Activated CD4-positive, alpha-beta memory T cell treated with anti-CD3 and anti-CD28 coated beads for 36 hours (primary cell): ENCODE measurements at regions not wholly inside any gene's neighbourhood (a gene's known extent, or its start where the extent isn't known, plus 50 kb on each side); places are given as distances from the start of the nearest gene placed in this dataset.

Experiments
- CTCF ChIA-PET: fragments of 350-600 bp; sonication (Branson Sonifier 250); formaldehyde crosslinking; loops from one replicate; lab custom pipeline; 2021; ENCODE audit warnings: antibody characterized with exemption, inconsistent platforms; lab: Charles Lee
- POLR2A ChIA-PET: fragments of 350-600 bp; sonication (Branson Sonifier 250); formaldehyde crosslinking; loops from one replicate; lab custom pipeline; 2021; ENCODE audit warnings: antibody characterized with exemption; lab: Charles Lee
- DNase-seq: peaks from one replicate; pipeline ENCODE4 v3.0.0-alpha.2; 2020
- H3K27ac Mint-ChIP-seq: one replicate; pipeline ENCODE4 v1.8.0; 2021; ENCODE audit warnings: mixed read lengths
- H3K27me3 Mint-ChIP-seq: one replicate; pipeline ENCODE4 v1.8.0; 2021; ENCODE audit warnings: mixed read lengths
- H3K36me3 Mint-ChIP-seq: one replicate; pipeline ENCODE4 v1.8.0; 2021; ENCODE audit warnings: mixed read lengths
- H3K4me1 Mint-ChIP-seq: one replicate; pipeline ENCODE4 v1.8.0; 2021; ENCODE audit warnings: low read depth, mixed read lengths
- H3K4me3 Mint-ChIP-seq: one replicate; pipeline ENCODE4 v1.8.0; 2021; ENCODE audit warnings: mild to moderate bottlenecking, mixed read lengths
- H3K9me3 Mint-ChIP-seq: one replicate; pipeline ENCODE4 v1.8.0; 2021; ENCODE audit warnings: mixed read lengths
- intact Hi-C: fragments of 100-400 bp; cut with micrococcal nuclease; formaldehyde crosslinking; loops from one replicate; pipeline ENCODE4 v1.15.1; 2023

- Mint-ChIP-seq H3K4me3 (no peak overlapping the region), H3K27me3 (peaks cover 2% of the 10 kb centered on the region), H3K9me3 (no peaks in the 10 kb centered on the region), H3K27ac (no peak overlapping the region), H3K4me1 (peaks cover 19% of the 10 kb centered on the region), H3K36me3 (no peaks in the 10 kb centered on the region)
- ChIA-PET POLR2A (interaction anchor here (0.7 to 1.6 kb wide), 2 partner anchors 87 to 126 kb away, joined by 3 to 5 read pairs; no protein-coding TSS in a partner anchor), CTCF (interaction anchor here (1.0 kb wide), 1 partner anchor 102 kb away, joined by 3 read pairs; no protein-coding TSS in a partner anchor)
- intact Hi-C loops, result loop anchor here (2.0 to 5.0 kb wide), 2 partner anchors 19 to 47 kb away; no protein-coding TSS in a partner anchor
- peak; percentile 61 for DNase-seq
Observed at GRCh38 chrX:39903937-39904336, 193.8 kb downstream of the BCOR start.

DNA sequence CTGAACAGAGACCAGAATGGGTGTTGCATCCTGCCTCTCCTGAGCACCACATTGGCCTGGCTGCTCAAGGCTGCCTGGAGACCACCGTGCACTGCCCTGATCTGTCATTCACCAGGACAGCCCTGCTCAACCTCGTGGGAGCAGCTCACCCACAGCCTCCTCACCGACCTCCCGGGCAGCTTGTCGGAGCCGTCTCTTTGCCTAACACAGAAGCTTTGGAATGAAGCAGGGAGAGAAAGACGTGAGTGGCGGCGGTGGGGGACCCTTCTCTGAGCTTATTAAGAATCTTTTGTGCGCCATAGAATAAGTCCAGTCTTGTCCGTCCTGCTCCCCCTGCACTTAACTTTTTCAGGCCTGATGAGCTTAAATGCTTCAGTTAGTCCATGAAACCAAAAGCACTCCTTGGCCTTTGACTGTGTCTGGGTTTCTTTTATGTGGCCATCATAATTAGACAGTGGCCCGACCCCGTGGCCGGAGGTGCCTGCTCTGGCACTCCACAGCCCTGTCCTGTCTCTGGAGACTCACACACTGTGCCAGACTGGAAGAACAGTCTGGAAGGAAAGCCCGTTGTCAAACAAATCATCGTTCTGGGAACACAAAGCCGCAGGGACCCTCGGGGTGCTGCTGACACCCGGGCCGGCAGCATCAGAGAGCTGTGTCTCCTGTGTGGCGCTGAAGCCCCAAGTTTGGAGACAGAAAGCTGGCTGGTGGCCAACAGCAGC is 192.8 kb downstream of the BCOR start:
- Mint-ChIP-seq H3K36me3 (no peaks in the 10 kb centered on the region), H3K27ac (no peak overlapping the region), H3K4me3 (no peak overlapping the region), H3K4me1 (peaks cover 19% of the 10 kb centered on the region), H3K9me3 (no peaks in the 10 kb centered on the region), H3K27me3 (peaks cover 2% of the 10 kb centered on the region)
- CTCF ChIA-PET, result interaction anchor here (0.6 kb wide), 1 partner anchor 518 kb away, joined by 3 read pairs; no protein-coding TSS in a partner anchor
- intact Hi-C loops, result loop anchor here (2.0 to 5.0 kb wide), 2 partner anchors 20 to 48 kb away; no protein-coding TSS in a partner anchor
- POLR2A ChIA-PET, result interaction anchor here (1.6 kb wide), 1 partner anchor 88 kb away, joined by 5 read pairs; no protein-coding TSS in a partner anchor
- DNase-seq, result no peak

DNA sequence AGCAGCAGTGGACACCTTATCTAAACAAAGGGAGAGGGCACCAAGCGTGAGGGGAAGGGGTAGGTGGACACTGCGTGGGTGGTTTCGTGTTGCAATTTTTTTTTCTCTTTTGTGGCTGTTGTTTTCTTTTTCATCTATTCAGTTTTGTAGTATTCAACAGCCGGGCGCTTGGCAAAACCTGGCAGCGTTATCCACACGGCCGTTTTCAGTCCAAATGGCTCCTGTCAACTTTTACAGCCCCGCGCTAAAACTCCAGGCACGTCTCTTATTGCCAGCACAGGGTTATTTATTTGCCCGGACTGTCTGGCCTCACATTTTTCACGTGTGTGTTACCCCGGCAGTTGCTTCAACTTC is 192.2 kb downstream of the BCOR start:
- no peaks in the 10 kb centered on the region for H3K36me3 Mint-ChIP-seq
- intact Hi-C loops, result loop anchor here (2.0 kb wide), 1 partner anchor 21 kb away; no protein-coding TSS in a partner anchor
- no peaks in the 10 kb centered on the region for H3K9me3 Mint-ChIP-seq
- POLR2A ChIA-PET, result no interaction called here
- H3K27ac Mint-ChIP-seq, result no peak overlapping the region
- H3K4me3 Mint-ChIP-seq, result no peak overlapping the region
- peaks cover 19% of the 10 kb centered on the region for H3K4me1 Mint-ChIP-seq
- DNase-seq, result no peak
- peaks cover 2% of the 10 kb centered on the region for H3K27me3 Mint-ChIP-seq
- CTCF ChIA-PET, result no interaction called here

GRCh38 chrX:39905946-39906345 is 191.8 kb downstream of the BCOR start:
- ChIA-PET POLR2A (no interaction called here), CTCF (no interaction called here)
- Mint-ChIP-seq H3K9me3 (no peaks in the 10 kb centered on the region), H3K27ac (no peak overlapping the region), H3K4me3 (no peak overlapping the region), H3K4me1 (peaks cover 19% of the 10 kb centered on the region), H3K36me3 (no peaks in the 10 kb centered on the region), H3K27me3 (peaks cover 2% of the 10 kb centered on the region)
- no peak for DNase-seq
- intact Hi-C loops, result loop anchor here (2.0 kb wide), 1 partner anchor 21 kb away; no protein-coding TSS in a partner anchor

DNA sequence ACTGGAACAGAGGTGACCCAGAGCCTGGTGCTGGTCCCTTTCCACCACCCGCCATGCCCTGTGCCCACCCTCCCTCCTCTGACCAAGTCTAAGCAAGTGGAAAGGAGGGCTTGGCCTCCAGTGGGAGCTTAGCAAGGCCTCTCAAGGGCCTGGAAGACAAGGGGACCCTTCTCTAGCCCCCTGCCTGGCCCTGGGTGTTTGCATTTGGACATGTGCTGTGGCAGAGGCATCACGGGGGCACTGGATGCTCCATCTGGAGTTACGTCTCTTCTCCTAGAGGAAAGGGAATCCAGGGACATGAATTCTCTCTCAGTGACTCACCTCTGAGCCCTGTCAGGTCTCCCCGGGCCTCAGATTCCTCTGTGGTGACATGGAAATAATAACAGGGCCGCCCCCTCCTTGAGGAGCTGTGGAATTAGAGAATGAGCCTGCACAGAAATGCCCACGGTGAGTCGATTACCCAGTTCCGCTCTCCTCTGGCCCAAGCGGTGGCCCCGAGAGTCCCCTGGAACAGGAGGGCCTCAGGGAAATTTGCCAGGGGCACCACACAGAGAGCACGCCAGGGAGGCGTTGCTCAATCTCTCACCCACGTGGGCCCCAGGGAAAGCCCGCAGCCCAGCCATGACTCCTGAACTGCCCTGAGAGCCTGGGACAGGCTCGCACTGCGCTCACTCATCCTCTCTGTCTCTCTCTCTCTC is 189.6 kb downstream of the BCOR start:
- POLR2A ChIA-PET, result no interaction called here
- Mint-ChIP-seq H3K36me3 (no peaks in the 10 kb centered on the region), H3K27me3 (no peaks in the 10 kb centered on the region), H3K4me1 (peaks cover 16% of the 10 kb centered on the region), H3K4me3 (no peak overlapping the region), H3K27ac (no peak overlapping the region), H3K9me3 (no peaks in the 10 kb centered on the region)
- no peak for DNase-seq
- intact Hi-C loops, result no loop called here
- CTCF ChIA-PET, result no interaction called here

- intact Hi-C loops, result no loop called here
- DNase-seq, result no peak
- no peak overlapping the region for H3K4me3 Mint-ChIP-seq
- no peaks in the 10 kb centered on the region for H3K27me3 Mint-ChIP-seq
- no peaks in the 10 kb centered on the region for H3K36me3 Mint-ChIP-seq
- ChIA-PET CTCF (no interaction called here), POLR2A (no interaction called here)
- peaks cover 3% of the 10 kb centered on the region for H3K4me1 Mint-ChIP-seq
- no peak overlapping the region for H3K27ac Mint-ChIP-seq
- no peaks in the 10 kb centered on the region for H3K9me3 Mint-ChIP-seq
Observed at GRCh38 chrX:39909996-39910395, 187.8 kb downstream of the BCOR start.

- no peaks in the 10 kb centered on the region for H3K9me3 Mint-ChIP-seq
- CTCF ChIA-PET, result no interaction called here
Observed at GRCh38 chrX:39910651-39911050, 187.1 kb downstream of the BCOR start.

GRCh38 chrX:39911278-39911897 is 186.4 kb downstream of the BCOR start:
- Mint-ChIP-seq H3K4me3 (no peak overlapping the region), H3K36me3 (no peaks in the 10 kb centered on the region), H3K27me3 (no peaks in the 10 kb centered on the region), H3K4me1 (peaks cover 3% of the 10 kb centered on the region), H3K9me3 (no peaks in the 10 kb centered on the region), H3K27ac (no peak overlapping the region)
- intact Hi-C loops, result no loop called here
- DNase-seq, result no peak
- POLR2A ChIA-PET, result no interaction called here
- CTCF ChIA-PET, result no interaction called here

More at GRCh38 chrX:39910651-39911050, 187.1 kb downstream of the BCOR start:
- no peak overlapping the region for H3K4me3 Mint-ChIP-seq
- DNase-seq, result no peak
- POLR2A ChIA-PET, result no interaction called here
- no peaks in the 10 kb centered on the region for H3K27me3 Mint-ChIP-seq
- H3K36me3 Mint-ChIP-seq, result no peaks in the 10 kb centered on the region
- H3K27ac Mint-ChIP-seq, result no peak overlapping the region
- peaks cover 3% of the 10 kb centered on the region for H3K4me1 Mint-ChIP-seq
- intact Hi-C loops, result no loop called here

DNA sequence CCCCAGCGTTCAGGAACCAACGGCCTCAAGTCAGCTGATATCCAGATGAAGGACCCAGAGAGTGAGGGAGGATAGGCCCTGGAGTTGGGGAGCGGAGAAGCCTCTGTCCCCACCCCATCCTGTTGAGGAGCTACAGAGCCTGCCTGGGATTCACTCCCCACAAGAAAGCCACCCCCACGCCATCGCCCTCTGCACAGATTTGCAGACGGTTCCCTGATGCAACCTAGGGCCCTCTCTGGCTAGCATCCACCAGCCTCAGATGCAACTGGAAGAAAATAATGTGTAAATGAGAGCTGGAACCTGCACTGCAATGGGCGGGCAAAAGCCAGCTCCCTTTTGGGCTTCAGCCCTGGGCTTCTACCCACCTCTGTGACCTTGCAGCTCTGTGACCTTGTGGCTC is 185.6 kb downstream of the BCOR start:
- no peaks in the 10 kb centered on the region for H3K27me3 Mint-ChIP-seq
- H3K4me1 Mint-ChIP-seq, result peaks cover 3% of the 10 kb centered on the region
- ChIA-PET POLR2A (no interaction called here), CTCF (no interaction called here)
- H3K27ac Mint-ChIP-seq, result no peak overlapping the region
- H3K36me3 Mint-ChIP-seq, result no peaks in the 10 kb centered on the region
- intact Hi-C loops, result no loop called here
- no peak overlapping the region for H3K4me3 Mint-ChIP-seq
- DNase-seq, result no peak
- H3K9me3 Mint-ChIP-seq, result no peaks in the 10 kb centered on the region

DNA sequence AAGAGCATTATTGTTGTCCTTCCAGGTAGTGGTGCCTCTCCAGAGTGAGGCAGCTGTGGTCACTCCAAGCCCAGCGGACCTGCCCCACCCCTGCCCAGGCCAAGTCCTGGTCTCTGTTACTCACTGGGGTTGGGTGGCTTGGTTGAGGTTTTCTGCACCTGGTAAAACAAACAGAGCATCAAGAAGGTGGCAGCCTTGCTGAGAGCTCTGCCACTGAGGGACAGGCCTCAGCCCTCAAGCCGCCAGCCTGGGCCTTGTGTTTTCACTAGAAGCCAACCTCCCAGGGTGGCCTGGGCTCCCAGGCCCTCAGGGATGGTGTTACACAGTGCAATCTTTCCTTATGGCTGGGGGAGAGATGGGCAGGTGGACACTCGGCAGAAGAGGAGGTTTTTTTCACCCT is 182.7 kb downstream of the BCOR start:
- ChIA-PET POLR2A (no interaction called here), CTCF (no interaction called here)
- intact Hi-C loops, result no loop called here
- Mint-ChIP-seq H3K4me3 (no peak overlapping the region), H3K36me3 (no peaks in the 10 kb centered on the region), H3K4me1 (no peaks in the 10 kb centered on the region), H3K27me3 (no peaks in the 10 kb centered on the region), H3K27ac (no peak overlapping the region), H3K9me3 (no peaks in the 10 kb centered on the region)
- no peak for DNase-seq

GRCh38 chrX:39915596-39915995 is 182.2 kb downstream of the BCOR start:
- no peak for DNase-seq
- no peaks in the 10 kb centered on the region for H3K9me3 Mint-ChIP-seq
- H3K4me1 Mint-ChIP-seq, result no peaks in the 10 kb centered on the region
- no peaks in the 10 kb centered on the region for H3K27me3 Mint-ChIP-seq
- POLR2A ChIA-PET, result no interaction called here
- intact Hi-C loops, result no loop called here
- H3K27ac Mint-ChIP-seq, result no peak overlapping the region
- CTCF ChIA-PET, result no interaction called here
- H3K4me3 Mint-ChIP-seq, result no peak overlapping the region
- H3K36me3 Mint-ChIP-seq, result no peaks in the 10 kb centered on the region

DNA sequence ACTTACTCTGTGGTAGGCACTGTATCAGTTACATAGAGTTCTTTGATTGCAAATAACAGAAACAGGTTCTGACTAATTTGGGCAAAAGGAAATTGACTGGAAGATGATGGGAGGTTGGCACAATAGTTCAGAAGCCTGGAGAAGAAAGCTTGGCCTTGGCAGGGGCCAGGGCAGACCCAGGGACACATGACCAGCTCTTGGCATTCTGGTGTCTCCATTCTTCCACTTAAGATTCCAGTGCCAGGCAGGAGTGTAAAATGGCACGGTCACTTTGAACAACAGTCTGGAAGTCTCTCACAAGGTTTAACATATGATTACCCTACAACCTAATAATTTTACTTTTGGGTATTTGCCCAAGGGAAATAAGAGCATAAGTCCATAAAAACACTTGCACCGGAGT is 175.9 kb downstream of the BCOR start:
- POLR2A ChIA-PET, result no interaction called here
- Mint-ChIP-seq H3K27ac (no peak overlapping the region), H3K4me1 (peaks cover 10% of the 10 kb centered on the region), H3K9me3 (no peaks in the 10 kb centered on the region), H3K4me3 (no peak overlapping the region), H3K27me3 (no peaks in the 10 kb centered on the region), H3K36me3 (no peaks in the 10 kb centered on the region)
- no peak for DNase-seq
- intact Hi-C loops, result no loop called here
- CTCF ChIA-PET, result no interaction called here
